Body of pancreas (tissue), 4 donors: ENCODE measurements at regions not wholly inside any gene's neighbourhood (a gene's known extent, or its start where the extent isn't known, plus 50 kb on each side); places are given as distances from the start of the nearest gene placed in this dataset.

Experiments
- POLR2A ChIP-seq, 3 donors: fragments of 450-650 bp; IDR thresholded peaks; one replicate each; pipeline ENCODE4 v1.6.1; 2016; ENCODE audit warnings: antibody characterized with exemption in 3 of 3, mild to moderate bottlenecking in 2 of 3
- TF ChIP-seq, protein P1 (sequence below), 7 experiments: fragments of 450-650 bp in 4 of 7; fragments of 200-600 bp in 3 of 7; sonication (generic) in 3 of 7; IDR thresholded peaks; one replicate each; pipeline ENCODE4 v1.5.1; 2016 to 2019; ENCODE audit warnings: antibody characterized with exemption in 7 of 7

DNA sequence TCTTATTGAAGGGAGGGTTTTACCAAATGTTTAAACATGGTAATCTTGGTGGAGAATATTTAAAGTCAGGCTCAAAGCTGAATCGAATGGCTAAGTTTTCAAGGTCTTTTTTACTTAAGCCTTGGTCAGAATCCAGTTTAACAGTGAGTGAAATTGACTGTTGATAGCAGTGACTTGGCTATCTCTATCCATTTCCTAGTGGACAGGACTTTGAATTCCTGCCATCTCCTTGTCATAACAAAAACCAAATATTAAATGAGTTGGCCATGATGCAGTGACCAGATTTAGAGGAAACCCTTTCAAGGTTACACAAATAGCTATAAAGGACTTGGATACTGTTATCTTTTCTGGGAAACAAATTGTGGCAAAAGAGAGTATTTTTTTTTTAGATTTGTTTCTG, 92.0 kb downstream of the JRKL start:
- TF ChIP-seq, protein P1, sequence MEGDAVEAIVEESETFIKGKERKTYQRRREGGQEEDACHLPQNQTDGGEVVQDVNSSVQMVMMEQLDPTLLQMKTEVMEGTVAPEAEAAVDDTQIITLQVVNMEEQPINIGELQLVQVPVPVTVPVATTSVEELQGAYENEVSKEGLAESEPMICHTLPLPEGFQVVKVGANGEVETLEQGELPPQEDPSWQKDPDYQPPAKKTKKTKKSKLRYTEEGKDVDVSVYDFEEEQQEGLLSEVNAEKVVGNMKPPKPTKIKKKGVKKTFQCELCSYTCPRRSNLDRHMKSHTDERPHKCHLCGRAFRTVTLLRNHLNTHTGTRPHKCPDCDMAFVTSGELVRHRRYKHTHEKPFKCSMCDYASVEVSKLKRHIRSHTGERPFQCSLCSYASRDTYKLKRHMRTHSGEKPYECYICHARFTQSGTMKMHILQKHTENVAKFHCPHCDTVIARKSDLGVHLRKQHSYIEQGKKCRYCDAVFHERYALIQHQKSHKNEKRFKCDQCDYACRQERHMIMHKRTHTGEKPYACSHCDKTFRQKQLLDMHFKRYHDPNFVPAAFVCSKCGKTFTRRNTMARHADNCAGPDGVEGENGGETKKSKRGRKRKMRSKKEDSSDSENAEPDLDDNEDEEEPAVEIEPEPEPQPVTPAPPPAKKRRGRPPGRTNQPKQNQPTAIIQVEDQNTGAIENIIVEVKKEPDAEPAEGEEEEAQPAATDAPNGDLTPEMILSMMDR (IDR thresholded peaks at IDR 0.05), result no peak
- TF ChIP-seq POLR2A (IDR thresholded peaks at IDR 0.05), result no peak
